22Rv1 (cell line): ENCODE measurements at regions not wholly inside any gene's neighbourhood (a gene's known extent, or its start where the extent isn't known, plus 50 kb on each side); places are given as distances from the start of the nearest gene placed in this dataset.
A peak's percentile ranks its signal among the peaks of the same experiment; 100 is the strongest.

Source experiments
- H3K27ac ChIP-seq: fragments of 450-650 bp; 2 replicates; pipeline ENCODE4 v1.5.1; 2017
- CTCF ChIP-seq: fragments of 450-650 bp; IDR thresholded peaks from 2 replicates; pipeline ENCODE4 v1.5.1; 2017; ENCODE audit warnings: mild to moderate bottlenecking
- ZFX ChIP-seq: fragments of 450-650 bp; IDR thresholded peaks from 2 replicates; pipeline ENCODE4 v1.6.1; 2017; ENCODE audit warnings: antibody characterized with exemption, borderline replicate concordance

DNA sequence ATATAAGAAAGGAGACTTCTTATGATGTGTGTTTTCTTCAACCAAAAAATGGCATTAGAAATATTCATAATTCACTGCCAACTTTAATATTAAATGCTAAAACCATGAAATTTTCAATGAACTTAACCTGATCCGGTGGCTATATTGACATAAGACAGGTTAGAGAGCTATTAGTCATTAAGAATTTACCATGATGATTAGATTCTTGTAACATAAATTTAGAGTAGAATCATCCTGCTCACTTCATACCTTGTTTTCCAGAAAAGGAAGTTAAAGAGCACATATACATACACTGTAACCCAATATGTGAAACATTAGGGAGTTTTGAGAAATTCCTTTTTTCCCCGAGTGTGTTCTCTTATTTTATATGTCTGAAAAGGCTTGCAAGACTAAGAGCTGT lies 430.3 kb upstream of the SEMA3A start:
- no peak overlapping the region for H3K27ac ChIP-seq
- TF ChIP-seq CTCF, result no peak
- TF ChIP-seq ZFX, result no peak

DNA sequence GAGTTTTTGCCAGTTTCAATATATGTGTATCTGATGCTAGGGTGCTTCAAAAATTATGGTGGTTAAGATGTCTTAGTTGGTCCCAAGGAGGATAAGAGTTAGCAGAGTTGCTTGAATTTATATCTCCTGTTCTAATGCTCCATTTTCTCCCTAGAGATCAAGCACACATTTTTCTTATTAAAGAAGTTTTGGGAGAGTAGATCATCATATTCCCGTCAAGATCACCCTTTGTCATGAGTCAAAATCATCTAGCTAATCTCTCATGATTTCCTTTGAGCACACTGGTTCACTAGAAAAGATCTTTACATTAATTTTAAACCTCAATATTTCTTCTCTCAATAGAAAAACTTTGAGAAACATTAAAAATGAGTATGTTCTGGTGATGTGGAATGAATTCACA lies 429.9 kb upstream of the SEMA3A start:
- H3K27ac ChIP-seq, result no peak overlapping the region
- TF ChIP-seq ZFX (no peak), CTCF (no peak)

DNA sequence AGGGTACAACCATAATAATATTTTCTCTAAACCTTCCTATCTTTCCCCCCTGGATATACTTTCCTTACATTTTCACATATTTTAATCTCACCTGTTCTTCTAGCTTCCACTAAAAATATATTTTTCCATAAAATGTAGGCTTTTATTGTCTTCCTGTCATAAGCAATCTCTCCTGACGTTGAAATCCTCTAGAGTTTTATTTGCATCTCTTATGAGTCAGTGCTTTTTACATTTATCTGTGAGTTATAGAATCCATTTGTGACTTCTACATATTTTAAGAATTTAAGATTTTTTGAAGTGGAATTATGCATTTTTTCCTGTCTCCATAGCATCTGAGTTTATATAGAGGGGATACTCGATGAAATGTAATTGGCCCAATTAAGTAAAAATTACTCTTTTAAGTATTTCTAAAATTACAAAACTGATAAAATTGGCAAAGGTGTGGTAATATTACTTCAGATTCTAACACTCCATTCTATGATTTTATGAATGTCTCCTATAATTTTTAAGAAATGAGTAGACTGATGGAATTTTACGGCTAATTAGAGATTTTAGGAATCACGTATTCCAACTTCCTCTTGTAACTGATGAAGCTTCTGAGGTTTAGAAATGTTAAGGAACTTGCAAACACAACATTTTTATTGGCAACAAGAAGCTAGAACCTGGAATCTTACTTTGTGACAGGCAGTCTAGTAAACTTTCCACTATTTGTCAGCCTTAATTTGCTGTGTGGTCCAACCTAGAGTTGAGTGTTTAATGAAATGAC lies 422.9 kb upstream of the SEMA3A start:
- TF ChIP-seq ZFX (no peak), CTCF (no peak)
- no peak overlapping the region for H3K27ac ChIP-seq

- H3K27ac ChIP-seq, result no peak overlapping the region
- 0 out of 2 replicates have a peak, but pooled peaks have one; percentile 23 for TF ChIP-seq CTCF
- TF ChIP-seq ZFX, result no peak
Observed at GRCh38 chr7:84614821-84615501, 420.4 kb upstream of the SEMA3A start.

GRCh38 chr7:84612981-84613681 lies 418.5 kb upstream of the SEMA3A start:
- TF ChIP-seq CTCF (no peak), ZFX (no peak)
- H3K27ac ChIP-seq, result no peak overlapping the region

GRCh38 chr7:84611391-84611790 lies 416.8 kb upstream of the SEMA3A start:
- TF ChIP-seq CTCF (no peak), ZFX (no peak)
- no peak overlapping the region for H3K27ac ChIP-seq

- H3K27ac ChIP-seq, result no peak overlapping the region
- TF ChIP-seq ZFX (no peak), CTCF (no peak)
Observed at GRCh38 chr7:84610390-84610789, 415.8 kb upstream of the SEMA3A start.
